Mammary epithelial cell (primary cell): ENCODE measurements at regions not wholly inside any gene's neighbourhood (a gene's known extent, or its start where the extent isn't known, plus 50 kb on each side); places are given as distances from the start of the nearest gene placed in this dataset.

ENCODE experiments used
- CTCF ChIP-seq, 2 donors: IDR thresholded peaks in 1 of 2; conservative IDR thresholded peaks in 1 of 2; 2 replicates each; pipeline ENCODE4 v1.5.1; 2011 to 2012; ENCODE audit warnings: inconsistent platforms in 2 of 2, low read length in 2 of 2, mild to moderate bottlenecking in 2 of 2, control low read depth in 1 of 2, low read depth in 1 of 2; ENCODE audit not compliant: insufficient read depth in 1 of 2; ENCODE audit errors: extremely low read depth in 1 of 2
- EZH2 ChIP-seq: IDR thresholded peaks from 2 replicates; pipeline ENCODE4 v1.6.1; 2012; ENCODE audit warnings: low read length, inconsistent platforms, borderline replicate concordance

GRCh38 chr3:187931770-187932278, 186.6 kb upstream of the BCL6 start:
- TF ChIP-seq CTCF (conservative IDR thresholded peaks at IDR 0.05 in 1 of 2, IDR thresholded peaks at IDR 0.05 in 1 of 2; ENCODE audit: extremely low read depth in 1 of 2, insufficient read depth in 1 of 2, low read depth in 1 of 2, low read length in 2 of 2) (no peak), EZH2 (no peak)
